IMR-90 (cell line): ENCODE measurements at regions not wholly inside any gene's neighbourhood (a gene's known extent, or its start where the extent isn't known, plus 50 kb on each side); places are given as distances from the start of the nearest gene placed in this dataset.

Experiments
- ATAC-seq: fragments of 200-7000 bp; cut with Tn5 transposase; 2 replicates; pipeline ENCODE4 v1.9.1; 2020; ENCODE audit warnings: low read depth, mild to moderate bottlenecking, moderate library complexity
- BruUV-seq: library from RNA; stranded (reverse); fragments of 400-500 nt; replicated peaks from 2 replicates; lab custom pipeline; 2021; lab: Mats Ljungman, UMichigan
- CTCF ChIA-PET: fragments of 300-600 bp; formaldehyde crosslinking; extraction: SDS; loops from one replicate; lab custom pipeline; 2021; ENCODE audit warnings: antibody characterized with exemption; lab: Yijun Ruan, JAX
- POLR2A ChIA-PET: fragments of 300-600 bp; sonication (Branson Sonifier 250); formaldehyde crosslinking; loops from one replicate; lab custom pipeline; 2022; ENCODE audit warnings: antibody characterized with exemption; ENCODE audit not compliant: unreplicated experiment; lab: Charles Lee
- DNase-seq: peaks from one replicate; pipeline ENCODE4 v3.0.0; 2013
- H2AFZ ChIP-seq: replicated peaks from 2 replicates; pipeline ENCODE3; 2013; ENCODE audit warnings: low read length, mild to moderate bottlenecking; ENCODE audit not compliant: poor library complexity
- H2AK5ac ChIP-seq: 2 replicates; pipeline ENCODE4 v1.6.1; 2013; ENCODE audit warnings: low read depth, low read length, inconsistent platforms
- H2AK9ac ChIP-seq: replicated peaks from 2 replicates; pipeline ENCODE3; 2013; ENCODE audit warnings: mild to moderate bottlenecking, low read depth, low read length, moderate library complexity; ENCODE audit not compliant: poor library complexity
- H2BK120ac ChIP-seq: 2 replicates; pipeline ENCODE4 v1.6.1; 2013; ENCODE audit warnings: low read depth, low read length, inconsistent platforms
- H2BK15ac ChIP-seq: 3 replicates; pipeline ENCODE4 v1.6.1; 2013; ENCODE audit warnings: low read depth, low read length, inconsistent platforms
- H2BK20ac ChIP-seq: 2 replicates; pipeline ENCODE4 v1.6.1; 2013; ENCODE audit warnings: low read depth, mild to moderate bottlenecking, inconsistent platforms, low read length, moderate library complexity
- H2BK5ac ChIP-seq: 2 replicates; pipeline ENCODE4 v1.6.1; 2013; ENCODE audit warnings: mild to moderate bottlenecking, low read depth, low read length, inconsistent platforms; ENCODE audit not compliant: poor library complexity, severe bottlenecking
- H3K14ac ChIP-seq: replicated peaks from 2 replicates; pipeline ENCODE4 v1.6.1; 2013; ENCODE audit warnings: low read depth, low read length, inconsistent platforms
- H3K18ac ChIP-seq: 2 replicates; pipeline ENCODE4 v1.6.1; 2013; ENCODE audit warnings: low read depth, low read length, control low read depth
- H3K23ac ChIP-seq: 2 replicates; pipeline ENCODE4 v1.6.1; 2013; ENCODE audit warnings: low read depth, low read length, inconsistent platforms
- H3K27ac ChIP-seq: 2 replicates; pipeline ENCODE4 v1.5.1; 2013; ENCODE audit warnings: mild to moderate bottlenecking, control low read depth, low read length; ENCODE audit not compliant: insufficient read depth
- H3K27me3 ChIP-seq: 2 replicates; pipeline ENCODE4 v1.6.1; 2013; ENCODE audit warnings: low read length; ENCODE audit not compliant: control insufficient read depth, insufficient read depth
- H3K36me3 ChIP-seq: 2 replicates; pipeline ENCODE4 v1.6.1; 2013; ENCODE audit warnings: low read length, mixed read lengths; ENCODE audit not compliant: control insufficient read depth, insufficient read depth
- H3K4ac ChIP-seq: 2 replicates; pipeline ENCODE4 v1.6.1; 2013; ENCODE audit warnings: low read depth, low read length, inconsistent platforms
- H3K4me1 ChIP-seq: 2 replicates; pipeline ENCODE4 v1.6.1; 2013; ENCODE audit warnings: low read length, mixed read lengths; ENCODE audit not compliant: control insufficient read depth, insufficient read depth
- H3K4me2 ChIP-seq: 2 replicates; pipeline ENCODE4 v1.6.1; 2013; ENCODE audit warnings: low read depth, mild to moderate bottlenecking, control low read depth, low read length, moderate library complexity
- H3K4me3 ChIP-seq: 2 replicates; pipeline ENCODE4 v1.5.1; 2013; ENCODE audit warnings: low read depth, mild to moderate bottlenecking, control low read depth, low read length, moderate library complexity; ENCODE audit not compliant: insufficient read depth
- H3K56ac ChIP-seq: 2 replicates; pipeline ENCODE4 v1.6.1; 2013; ENCODE audit warnings: low read length, inconsistent platforms; ENCODE audit not compliant: insufficient read depth; ENCODE audit errors: extremely low read depth
- H3K79me1 ChIP-seq, 2 experiments: 2 replicates each; pipeline ENCODE4 v1.6.1; 2013; ENCODE audit warnings: low read length in 2 of 2, inconsistent platforms in 1 of 2, low read depth in 1 of 2
- H3K9ac ChIP-seq: 2 replicates; pipeline ENCODE4 v1.6.1; 2013; ENCODE audit warnings: low read depth, low read length, control low read depth
- H3K9me1 ChIP-seq: 2 replicates; pipeline ENCODE4 v1.6.1; 2013; ENCODE audit warnings: low read length, inconsistent platforms; ENCODE audit not compliant: insufficient read depth
- H3K9me3 ChIP-seq: 2 replicates; pipeline ENCODE4 v1.6.1; 2013; ENCODE audit warnings: low read length; ENCODE audit not compliant: control insufficient read depth, insufficient read depth
- H4K20me1 ChIP-seq: 2 replicates; pipeline ENCODE4 v1.6.1; 2013; ENCODE audit warnings: low read length, inconsistent platforms; ENCODE audit not compliant: insufficient read depth
- H4K5ac ChIP-seq: 2 replicates; pipeline ENCODE4 v1.6.1; 2013; ENCODE audit warnings: mild to moderate bottlenecking, low read depth, low read length, control low read depth
- H4K8ac ChIP-seq, 2 experiments: 2 replicates each; pipeline ENCODE4 v1.6.1; 2013; ENCODE audit warnings: low read depth in 2 of 2, low read length in 2 of 2, control low read depth in 1 of 2, inconsistent platforms in 1 of 2
- H4K91ac ChIP-seq: 2 replicates; pipeline ENCODE4 v1.6.1; 2013; ENCODE audit warnings: low read depth, low read length, inconsistent platforms; ENCODE audit not compliant: insufficient read depth
- CEBPB ChIP-seq: IDR thresholded peaks from 2 replicates; pipeline ENCODE4 v1.6.1; 2012; ENCODE audit warnings: low read depth, low read length, improper control_type of control experiment
- ELK1 ChIP-seq: fragments of 150-350 bp; IDR thresholded peaks from 2 replicates; pipeline ENCODE4 v1.6.1; 2016; ENCODE audit warnings: low read depth, mild to moderate bottlenecking, low read length, moderate library complexity, borderline replicate concordance
- WGBS, 2 experiments: methylation state at CpG; one replicate each; pipeline versions ENCODE4 v1.1.5 to v1.1.7; 2013; ENCODE audit warnings: missing lambda C conversion rate in 2 of 2; ENCODE audit not compliant: insufficient read length in 1 of 2; ENCODE audit errors: extremely low coverage in 2 of 2; 5-methylcytosine and 5-hydroxymethylcytosine counted together
- dilution Hi-C: fragments of 300-500 bp; cut with HindIII; formaldehyde crosslinking; loops from one replicate; pipeline ENCODE4 v1.14.3; 2018; ENCODE audit warnings: low sequenced_read_pairs; ENCODE audit not compliant: unreplicated experiment
- in situ Hi-C: fragments of 300-500 bp; cut with MboI; formaldehyde crosslinking; loops from 3 replicates; pipeline ENCODE4 v1.14.3; 2019; ENCODE audit warnings: low sequenced_read_pairs, inconsistent platforms, mixed read lengths
- intact Hi-C: fragments of 100-400 bp; cut with micrococcal nuclease; formaldehyde crosslinking; loops from 2 replicates; pipeline ENCODE4 v1.10.0; 2022

- Histone ChIP-seq H3K36me3 (no peaks in the 10 kb centered on the region), H4K5ac (no peak overlapping the region), H3K4ac (no peak overlapping the region), H2AK5ac (no peak overlapping the region), H3K18ac (no peak overlapping the region), H3K4me1 (no peaks in the 10 kb centered on the region), H3K4me3 (no peak overlapping the region), H4K20me1 (no peaks in the 10 kb centered on the region), H2BK120ac (no peak overlapping the region), H3K27me3 (no peaks in the 10 kb centered on the region), H4K91ac (no peak overlapping the region), H3K23ac (no peak overlapping the region), H2BK15ac (no peak overlapping the region), H4K8ac (no peak overlapping the region), H3K79me1 (no peaks in the 10 kb centered on the region), H2AK9ac (no peak overlapping the region), H3K4me2 (no peak overlapping the region), H2BK20ac (no peak overlapping the region), H3K9ac (no peak overlapping the region), H3K9me3 (no peaks in the 10 kb centered on the region), H2AFZ (no peak overlapping the region), H3K27ac (no peak overlapping the region), H3K14ac (no peak overlapping the region), H3K9me1 (no peaks in the 10 kb centered on the region), H2BK5ac (no peak overlapping the region), H3K56ac (no peak overlapping the region)
- intact Hi-C loops = no loop called here
- DNase-seq (no peak), ATAC-seq (no peak)
- CTCF ChIA-PET = no interaction called here
- BruUV-seq = no TSS peak
- no CpG with 5 or more reads among the region's 5 CpGs for WGBS, 2 experiments
- dilution Hi-C loops = no loop called here
- POLR2A ChIA-PET = no interaction called here
- TF ChIP-seq CEBPB = 0 out of 2 replicates have a peak, but pooled peaks have one; percentile 7
- no peak for TF ChIP-seq ELK1
- in situ Hi-C loops = no loop called here
Measured at GRCh38 chr16:59697236-59697635, 963.1 kb upstream of the GOT2 start.
